ENCODE measurements at regions not wholly inside any gene's neighbourhood (a gene's known extent, or its start where the extent isn't known, plus 50 kb on each side); places are given as distances from the start of the nearest gene placed in this dataset.

- no peak for DNase-seq (ENCODE audit: low read depth in 2 of 3, low spot score in 1 of 3)
Observed at GRCh38 chr2:47315475-47315874, 53.6 kb upstream of the EPCAM start.

- no peak for DNase-seq (ENCODE audit: low read depth in 2 of 3, low spot score in 1 of 3)
Observed at GRCh38 chr2:47313728-47314127, 55.4 kb upstream of the EPCAM start.

- no peak for DNase-seq (ENCODE audit: low read depth in 2 of 3, low spot score in 1 of 3)
Observed at GRCh38 chr2:47313141-47313691, 55.9 kb upstream of the EPCAM start.

GRCh38 chr2:47312491-47312850, 56.6 kb upstream of the EPCAM start:
- DNase-seq (ENCODE audit: low read depth in 2 of 3, low spot score in 1 of 3), result no peak

GRCh38 chr2:47311764-47312490, 57.2 kb upstream of the EPCAM start:
- no peak for DNase-seq (ENCODE audit: low read depth in 2 of 3, low spot score in 1 of 3)

- DNase-seq (ENCODE audit: low read depth in 2 of 3, low spot score in 1 of 3), result no peak
Observed at GRCh38 chr2:47310801-47311560, 58.1 kb upstream of the EPCAM start.

GRCh38 chr2:47309952-47310800, 58.9 kb upstream of the EPCAM start:
- DNase-seq (ENCODE audit: low read depth in 2 of 3, low spot score in 1 of 3), result no peak

GRCh38 chr2:47309472-47309951, 59.6 kb upstream of the EPCAM start:
- DNase-seq (ENCODE audit: low read depth in 2 of 3, low spot score in 1 of 3), result no peak

- no peak for DNase-seq (ENCODE audit: low read depth in 2 of 3, low spot score in 1 of 3)
Observed at GRCh38 chr2:47307066-47307465, 62.0 kb upstream of the EPCAM start.

- DNase-seq (ENCODE audit: low read depth in 2 of 3, low spot score in 1 of 3), result no peak
Observed at GRCh38 chr2:47304654-47305053, 64.5 kb upstream of the EPCAM start.

GRCh38 chr2:47303341-47304148, 65.6 kb upstream of the EPCAM start:
- no peak for DNase-seq (ENCODE audit: low read depth in 2 of 3, low spot score in 1 of 3)

GRCh38 chr2:47302308-47302707, 66.8 kb upstream of the EPCAM start:
- DNase-seq (ENCODE audit: low read depth in 2 of 3, low spot score in 1 of 3), result no peak

- DNase-seq (ENCODE audit: low read depth in 2 of 3, low spot score in 1 of 3), result no peak
Observed at GRCh38 chr2:47301731-47302130, 67.4 kb upstream of the EPCAM start.

- no peak for DNase-seq (ENCODE audit: low read depth in 2 of 3, low spot score in 1 of 3)
Observed at GRCh38 chr2:47301277-47301618, 67.9 kb upstream of the EPCAM start.

- no peak for DNase-seq (ENCODE audit: low read depth in 2 of 3, low spot score in 1 of 3)
Observed at GRCh38 chr2:47300609-47301276, 68.4 kb upstream of the EPCAM start.

- DNase-seq (ENCODE audit: low read depth in 2 of 3, low spot score in 1 of 3), result no peak
Observed at GRCh38 chr2:47300081-47300480, 69.0 kb upstream of the EPCAM start.

GRCh38 chr2:47299555-47299954, 69.6 kb upstream of the EPCAM start:
- DNase-seq (ENCODE audit: low read depth in 2 of 3, low spot score in 1 of 3), result no peak

- no peak for DNase-seq (ENCODE audit: low read depth in 2 of 3, low spot score in 1 of 3)
Observed at GRCh38 chr2:47298771-47299170, 70.3 kb upstream of the EPCAM start.

GRCh38 chr2:47297767-47298425, 71.2 kb upstream of the EPCAM start:
- DNase-seq (ENCODE audit: low read depth in 2 of 3, low spot score in 1 of 3), result no peak
